ENCODE measurements at regions not wholly inside any gene's neighbourhood (a gene's known extent, or its start where the extent isn't known, plus 50 kb on each side); places are given as distances from the start of the nearest gene placed in this dataset.

DNA sequence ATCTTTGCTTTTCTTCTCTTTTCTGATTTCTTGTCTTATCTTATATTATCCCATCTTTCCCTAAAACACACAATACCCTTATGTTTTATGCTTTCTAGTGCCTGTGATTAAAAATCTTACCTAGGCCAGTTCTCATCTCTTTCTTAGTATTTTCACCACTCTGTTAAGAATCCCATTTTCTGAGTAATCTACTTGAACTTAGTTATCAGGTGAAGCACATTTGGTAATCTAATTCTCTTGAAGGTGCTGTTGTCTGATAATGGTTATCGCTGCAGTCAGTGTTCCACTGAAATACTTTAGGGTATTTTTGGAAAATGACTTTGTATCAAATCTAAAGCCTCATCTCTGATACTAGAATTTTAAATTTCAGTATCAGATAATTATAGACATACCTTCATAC lies 192.5 kb upstream of the MAN1A1 start:
- TF ChIP-seq, protein P1, sequence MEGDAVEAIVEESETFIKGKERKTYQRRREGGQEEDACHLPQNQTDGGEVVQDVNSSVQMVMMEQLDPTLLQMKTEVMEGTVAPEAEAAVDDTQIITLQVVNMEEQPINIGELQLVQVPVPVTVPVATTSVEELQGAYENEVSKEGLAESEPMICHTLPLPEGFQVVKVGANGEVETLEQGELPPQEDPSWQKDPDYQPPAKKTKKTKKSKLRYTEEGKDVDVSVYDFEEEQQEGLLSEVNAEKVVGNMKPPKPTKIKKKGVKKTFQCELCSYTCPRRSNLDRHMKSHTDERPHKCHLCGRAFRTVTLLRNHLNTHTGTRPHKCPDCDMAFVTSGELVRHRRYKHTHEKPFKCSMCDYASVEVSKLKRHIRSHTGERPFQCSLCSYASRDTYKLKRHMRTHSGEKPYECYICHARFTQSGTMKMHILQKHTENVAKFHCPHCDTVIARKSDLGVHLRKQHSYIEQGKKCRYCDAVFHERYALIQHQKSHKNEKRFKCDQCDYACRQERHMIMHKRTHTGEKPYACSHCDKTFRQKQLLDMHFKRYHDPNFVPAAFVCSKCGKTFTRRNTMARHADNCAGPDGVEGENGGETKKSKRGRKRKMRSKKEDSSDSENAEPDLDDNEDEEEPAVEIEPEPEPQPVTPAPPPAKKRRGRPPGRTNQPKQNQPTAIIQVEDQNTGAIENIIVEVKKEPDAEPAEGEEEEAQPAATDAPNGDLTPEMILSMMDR (IDR thresholded peaks at IDR 0.05): no peak
- TF ChIP-seq, protein P2, sequence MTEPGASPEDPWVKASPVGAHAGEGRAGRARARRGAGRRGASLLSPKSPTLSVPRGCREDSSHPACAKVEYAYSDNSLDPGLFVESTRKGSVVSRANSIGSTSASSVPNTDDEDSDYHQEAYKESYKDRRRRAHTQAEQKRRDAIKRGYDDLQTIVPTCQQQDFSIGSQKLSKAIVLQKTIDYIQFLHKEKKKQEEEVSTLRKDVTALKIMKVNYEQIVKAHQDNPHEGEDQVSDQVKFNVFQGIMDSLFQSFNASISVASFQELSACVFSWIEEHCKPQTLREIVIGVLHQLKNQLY (CRISPR knock-in tag; IDR thresholded peaks at IDR 0.05): no peak
- TF ChIP-seq, protein P3, sequence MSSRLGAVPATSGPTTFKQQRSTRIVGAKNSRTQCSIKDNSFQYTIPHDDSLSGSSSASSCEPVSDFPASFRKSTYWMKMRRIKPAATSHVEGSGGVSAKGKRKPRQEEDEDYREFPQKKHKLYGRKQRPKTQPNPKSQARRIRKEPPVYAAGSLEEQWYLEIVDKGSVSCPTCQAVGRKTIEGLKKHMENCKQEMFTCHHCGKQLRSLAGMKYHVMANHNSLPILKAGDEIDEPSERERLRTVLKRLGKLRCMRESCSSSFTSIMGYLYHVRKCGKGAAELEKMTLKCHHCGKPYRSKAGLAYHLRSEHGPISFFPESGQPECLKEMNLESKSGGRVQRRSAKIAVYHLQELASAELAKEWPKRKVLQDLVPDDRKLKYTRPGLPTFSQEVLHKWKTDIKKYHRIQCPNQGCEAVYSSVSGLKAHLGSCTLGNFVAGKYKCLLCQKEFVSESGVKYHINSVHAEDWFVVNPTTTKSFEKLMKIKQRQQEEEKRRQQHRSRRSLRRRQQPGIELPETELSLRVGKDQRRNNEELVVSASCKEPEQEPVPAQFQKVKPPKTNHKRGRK (CRISPR knock-in tag; IDR thresholded peaks at IDR 0.05; ENCODE audit: borderline replicate concordance): no peak
- TF ChIP-seq FOXK1 (CRISPR knock-in tag; IDR thresholded peaks at IDR 0.05): no peak
- TF ChIP-seq, protein P4, sequence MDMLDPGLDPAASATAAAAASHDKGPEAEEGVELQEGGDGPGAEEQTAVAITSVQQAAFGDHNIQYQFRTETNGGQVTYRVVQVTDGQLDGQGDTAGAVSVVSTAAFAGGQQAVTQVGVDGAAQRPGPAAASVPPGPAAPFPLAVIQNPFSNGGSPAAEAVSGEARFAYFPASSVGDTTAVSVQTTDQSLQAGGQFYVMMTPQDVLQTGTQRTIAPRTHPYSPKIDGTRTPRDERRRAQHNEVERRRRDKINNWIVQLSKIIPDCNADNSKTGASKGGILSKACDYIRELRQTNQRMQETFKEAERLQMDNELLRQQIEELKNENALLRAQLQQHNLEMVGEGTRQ (CRISPR knock-in tag; IDR thresholded peaks at IDR 0.05): no peak
